ENCODE measurements at regions not wholly inside any gene's neighbourhood (a gene's known extent, or its start where the extent isn't known, plus 50 kb on each side); places are given as distances from the start of the nearest gene placed in this dataset.

DNA sequence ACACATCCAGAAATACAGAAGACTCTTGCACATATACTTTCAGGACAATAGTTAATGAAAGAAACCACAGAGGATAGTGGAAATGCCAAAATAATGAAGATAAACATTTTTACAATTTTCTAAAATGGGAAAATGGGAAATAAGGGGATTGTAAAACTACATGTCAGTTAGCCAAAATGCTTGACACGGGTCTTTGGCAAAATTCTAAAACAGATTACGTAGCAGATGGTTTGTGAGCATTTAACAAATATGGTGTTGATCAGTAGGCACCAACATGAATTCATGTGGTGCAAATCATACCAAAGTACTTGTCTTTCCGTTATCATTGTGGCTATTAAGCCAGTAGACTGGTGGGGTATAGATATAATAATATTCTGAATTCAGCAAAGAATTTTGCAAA lies 348.5 kb upstream of the ROBO1 start:
- H3K4me1 Mint-ChIP-seq (ENCODE audit: low read depth): no peaks in the 10 kb centered on the region
- peaks cover 25% of the 10 kb centered on the region for H3K9me3 Mint-ChIP-seq
- intact Hi-C loops (cut with micrococcal nuclease): no loop called here
- no peak for DNase-seq (ENCODE audit: low spot score)
- no peaks in the 10 kb centered on the region for H3K27me3 Mint-ChIP-seq (ENCODE audit: insufficient read depth)
- no peaks in the 10 kb centered on the region for H3K36me3 Mint-ChIP-seq (ENCODE audit: low read depth)
- no peak overlapping the region for H3K27ac Mint-ChIP-seq
- H3K4me3 Mint-ChIP-seq: no peak overlapping the region

GRCh38 chr3:80114694-80115093 lies 346.9 kb upstream of the ROBO1 start:
- Mint-ChIP-seq H3K4me1 (ENCODE audit: low read depth) (no peaks in the 10 kb centered on the region), H3K36me3 (ENCODE audit: low read depth) (no peaks in the 10 kb centered on the region), H3K4me3 (no peak overlapping the region), H3K9me3 (peaks cover 18% of the 10 kb centered on the region), H3K27me3 (ENCODE audit: insufficient read depth) (no peaks in the 10 kb centered on the region), H3K27ac (no peak overlapping the region)
- no peak for DNase-seq (ENCODE audit: low spot score)
- intact Hi-C loops (cut with micrococcal nuclease): no loop called here

- Mint-ChIP-seq H3K27me3 (ENCODE audit: insufficient read depth) (no peaks in the 10 kb centered on the region), H3K9me3 (peaks cover 15% of the 10 kb centered on the region), H3K4me1 (ENCODE audit: low read depth) (no peaks in the 10 kb centered on the region), H3K36me3 (ENCODE audit: low read depth) (no peaks in the 10 kb centered on the region), H3K27ac (no peak overlapping the region), H3K4me3 (no peak overlapping the region)
- DNase-seq (ENCODE audit: low spot score): no peak
- intact Hi-C loops (cut with micrococcal nuclease): no loop called here
These were observed 345.5 kb upstream of the ROBO1 start for GRCh38 chr3:80113331-80113730.

GRCh38 chr3:80099559-80100066 lies 331.8 kb upstream of the ROBO1 start:
- Mint-ChIP-seq H3K4me3 (no peak overlapping the region), H3K9me3 (peaks cover 17% of the 10 kb centered on the region), H3K27ac (no peak overlapping the region), H3K36me3 (ENCODE audit: low read depth) (no peaks in the 10 kb centered on the region), H3K4me1 (ENCODE audit: low read depth) (no peaks in the 10 kb centered on the region), H3K27me3 (ENCODE audit: insufficient read depth) (no peaks in the 10 kb centered on the region)
- DNase-seq (ENCODE audit: low spot score): no peak
- intact Hi-C loops (cut with micrococcal nuclease): no loop called here

- Mint-ChIP-seq H3K36me3 (ENCODE audit: low read depth) (no peaks in the 10 kb centered on the region), H3K9me3 (peaks cover 12% of the 10 kb centered on the region), H3K27me3 (ENCODE audit: insufficient read depth) (no peaks in the 10 kb centered on the region), H3K4me3 (no peak overlapping the region), H3K27ac (no peak overlapping the region), H3K4me1 (ENCODE audit: low read depth) (no peaks in the 10 kb centered on the region)
- no peak for DNase-seq (ENCODE audit: low spot score)
- intact Hi-C loops (cut with micrococcal nuclease): no loop called here
These were observed 329.9 kb upstream of the ROBO1 start for GRCh38 chr3:80097674-80098073.

DNA sequence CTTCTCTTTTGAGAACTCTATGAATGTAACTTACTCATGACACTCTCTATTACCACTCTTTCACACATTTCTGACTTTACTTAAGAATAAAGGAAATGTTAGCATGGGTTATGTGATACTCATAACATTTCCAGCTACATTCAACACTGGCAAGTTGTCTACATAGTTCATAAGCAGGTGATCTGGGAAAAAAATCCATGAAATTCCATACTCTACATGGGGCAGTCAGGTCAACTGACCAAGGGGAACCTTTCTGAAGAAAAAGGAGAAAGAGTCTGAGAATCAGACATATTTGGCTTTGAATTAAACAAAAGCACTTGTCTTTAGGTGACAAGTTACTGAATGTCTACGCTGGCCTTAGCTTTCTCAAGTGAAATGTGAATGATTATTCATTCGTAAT lies 329.1 kb upstream of the ROBO1 start:
- no peak for DNase-seq (ENCODE audit: low spot score)
- Mint-ChIP-seq H3K4me3 (no peak overlapping the region), H3K4me1 (ENCODE audit: low read depth) (no peaks in the 10 kb centered on the region), H3K27ac (no peak overlapping the region), H3K27me3 (ENCODE audit: insufficient read depth) (no peaks in the 10 kb centered on the region), H3K36me3 (ENCODE audit: low read depth) (no peaks in the 10 kb centered on the region), H3K9me3 (peaks cover 12% of the 10 kb centered on the region)
- intact Hi-C loops (cut with micrococcal nuclease): no loop called here

DNA sequence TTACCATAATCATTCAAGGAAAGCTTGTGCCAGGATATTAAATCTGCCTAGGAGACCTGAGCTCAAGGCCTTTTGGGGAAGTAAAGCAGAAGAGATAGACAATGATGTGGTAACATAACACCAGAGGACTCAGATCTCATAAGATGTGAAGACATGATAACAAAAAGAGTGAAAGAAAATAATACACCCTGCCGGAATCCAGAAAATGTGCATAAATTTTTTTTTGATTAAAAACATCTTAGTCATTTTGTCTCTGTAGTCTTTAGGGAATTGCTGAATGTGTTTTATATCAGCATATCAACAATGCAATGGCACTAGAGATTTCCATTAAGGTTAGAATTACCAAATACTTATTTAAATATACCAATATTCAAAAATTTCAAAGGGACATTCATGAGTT lies 326.8 kb upstream of the ROBO1 start:
- Mint-ChIP-seq H3K27me3 (ENCODE audit: insufficient read depth) (no peaks in the 10 kb centered on the region), H3K4me3 (no peak overlapping the region), H3K9me3 (peaks cover 4% of the 10 kb centered on the region), H3K27ac (no peak overlapping the region), H3K36me3 (ENCODE audit: low read depth) (no peaks in the 10 kb centered on the region), H3K4me1 (ENCODE audit: low read depth) (no peaks in the 10 kb centered on the region)
- DNase-seq (ENCODE audit: low spot score): no peak
- intact Hi-C loops (cut with micrococcal nuclease): no loop called here

DNA sequence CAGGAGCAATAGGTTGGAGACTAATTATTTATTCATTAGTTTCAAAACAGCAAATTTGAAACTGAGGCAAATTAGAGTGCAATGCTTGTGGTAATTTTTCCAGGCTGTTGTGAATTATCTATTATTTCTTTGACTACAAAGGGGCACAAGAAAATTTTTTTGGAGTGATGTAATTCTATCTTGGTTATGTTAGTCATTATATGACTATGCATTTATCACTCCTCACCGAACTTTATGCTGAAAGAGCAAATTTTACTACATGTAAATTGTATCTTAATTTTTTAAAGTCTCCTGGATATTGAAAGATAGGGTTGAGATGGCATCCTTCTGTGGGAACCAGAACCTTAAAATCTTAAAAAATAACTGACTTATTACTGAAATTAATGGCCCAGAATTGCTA lies 320.0 kb upstream of the ROBO1 start:
- no peaks in the 10 kb centered on the region for H3K27me3 Mint-ChIP-seq (ENCODE audit: insufficient read depth)
- no peaks in the 10 kb centered on the region for H3K4me1 Mint-ChIP-seq (ENCODE audit: low read depth)
- H3K27ac Mint-ChIP-seq: no peak overlapping the region
- H3K36me3 Mint-ChIP-seq (ENCODE audit: low read depth): no peaks in the 10 kb centered on the region
- H3K9me3 Mint-ChIP-seq: no peaks in the 10 kb centered on the region
- H3K4me3 Mint-ChIP-seq: no peak overlapping the region
- no peak for DNase-seq (ENCODE audit: low spot score)
- intact Hi-C loops (cut with micrococcal nuclease): no loop called here

DNA sequence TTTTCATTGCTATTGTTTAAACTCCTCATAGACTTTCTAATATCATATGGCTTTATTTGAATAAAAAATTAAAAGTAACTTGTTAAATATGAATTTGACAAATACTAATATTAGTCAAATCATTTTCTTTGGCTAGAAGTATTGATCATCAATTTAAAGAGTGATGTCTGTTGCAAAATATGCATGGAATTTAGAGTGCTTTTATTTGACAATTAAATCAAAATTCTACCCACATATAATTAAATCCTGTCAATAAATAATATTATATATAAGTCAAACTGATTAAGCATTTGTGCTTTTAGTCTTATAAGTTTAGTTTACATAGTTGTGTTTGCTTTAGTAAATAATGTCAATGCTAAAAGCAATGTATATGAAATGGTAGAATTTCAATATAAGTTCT lies 318.6 kb upstream of the ROBO1 start:
- Mint-ChIP-seq H3K9me3 (peaks cover 3% of the 10 kb centered on the region), H3K27ac (no peak overlapping the region), H3K4me3 (no peak overlapping the region), H3K27me3 (ENCODE audit: insufficient read depth) (no peaks in the 10 kb centered on the region), H3K4me1 (ENCODE audit: low read depth) (no peaks in the 10 kb centered on the region), H3K36me3 (ENCODE audit: low read depth) (no peaks in the 10 kb centered on the region)
- intact Hi-C loops (cut with micrococcal nuclease): no loop called here
- no peak for DNase-seq (ENCODE audit: low spot score)

- intact Hi-C loops (cut with micrococcal nuclease): no loop called here
- Mint-ChIP-seq H3K27ac (no peak overlapping the region), H3K4me3 (no peak overlapping the region), H3K36me3 (ENCODE audit: low read depth) (no peaks in the 10 kb centered on the region), H3K9me3 (peaks cover 14% of the 10 kb centered on the region), H3K4me1 (ENCODE audit: low read depth) (no peaks in the 10 kb centered on the region), H3K27me3 (ENCODE audit: insufficient read depth) (no peaks in the 10 kb centered on the region)
- no peak for DNase-seq (ENCODE audit: low spot score)
These were observed 312.1 kb upstream of the ROBO1 start for GRCh38 chr3:80079886-80080285.

- H3K27ac Mint-ChIP-seq: no peak overlapping the region
- H3K9me3 Mint-ChIP-seq: peaks cover 15% of the 10 kb centered on the region
- no peak for DNase-seq (ENCODE audit: low spot score)
- intact Hi-C loops (cut with micrococcal nuclease): no loop called here
- H3K4me1 Mint-ChIP-seq (ENCODE audit: low read depth): no peaks in the 10 kb centered on the region
- no peaks in the 10 kb centered on the region for H3K36me3 Mint-ChIP-seq (ENCODE audit: low read depth)
- H3K27me3 Mint-ChIP-seq (ENCODE audit: insufficient read depth): no peaks in the 10 kb centered on the region
- no peak overlapping the region for H3K4me3 Mint-ChIP-seq
These were observed 300.7 kb upstream of the ROBO1 start for GRCh38 chr3:80068459-80068858.

DNA sequence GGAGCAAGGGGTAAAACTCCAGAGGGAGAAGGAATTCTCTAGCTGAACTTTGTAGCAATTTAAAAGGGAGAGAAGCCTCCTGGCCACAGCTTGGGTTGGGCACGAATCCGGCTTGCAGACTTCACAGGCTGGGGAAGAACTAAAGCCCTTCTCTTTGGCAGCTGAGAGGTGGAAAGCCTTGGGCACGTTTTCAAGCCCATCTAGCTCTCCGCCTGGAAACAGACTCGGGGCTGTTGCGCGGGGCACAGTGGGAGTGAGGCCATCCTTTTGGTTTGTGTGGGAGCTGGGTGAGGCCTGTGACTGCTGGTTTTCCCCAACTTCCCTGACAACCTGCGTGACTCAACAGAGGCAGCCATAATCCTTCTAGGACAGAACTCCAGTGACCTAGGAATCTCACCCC lies 295.7 kb upstream of the ROBO1 start:
- no peak overlapping the region for H3K27ac Mint-ChIP-seq
- H3K27me3 Mint-ChIP-seq (ENCODE audit: insufficient read depth): no peaks in the 10 kb centered on the region
- H3K9me3 Mint-ChIP-seq: peaks cover 18% of the 10 kb centered on the region
- H3K36me3 Mint-ChIP-seq (ENCODE audit: low read depth): no peaks in the 10 kb centered on the region
- DNase-seq (ENCODE audit: low spot score): no peak
- H3K4me3 Mint-ChIP-seq: no peak overlapping the region
- intact Hi-C loops (cut with micrococcal nuclease): no loop called here
- H3K4me1 Mint-ChIP-seq (ENCODE audit: low read depth): no peaks in the 10 kb centered on the region

DNA sequence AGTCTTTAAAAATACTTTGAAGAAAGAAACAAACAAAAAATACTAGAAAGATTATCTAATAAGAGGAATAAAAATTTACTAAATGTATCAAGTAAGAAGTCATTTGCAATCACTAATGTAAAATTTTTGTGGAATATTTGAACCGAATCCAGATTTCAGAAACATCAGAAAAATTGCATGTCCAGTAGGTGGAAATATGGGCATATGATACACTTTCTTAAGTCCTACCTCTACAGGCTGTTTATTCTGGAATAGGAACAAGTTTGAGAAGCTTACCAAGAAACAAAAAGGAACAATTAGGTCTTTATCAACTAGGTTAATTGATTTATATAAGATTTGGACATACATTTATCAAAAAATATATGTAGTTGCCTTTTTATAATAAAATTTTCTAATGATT lies 292.9 kb upstream of the ROBO1 start:
- intact Hi-C loops (cut with micrococcal nuclease): no loop called here
- Mint-ChIP-seq H3K4me1 (ENCODE audit: low read depth) (no peaks in the 10 kb centered on the region), H3K4me3 (no peak overlapping the region), H3K27ac (no peak overlapping the region), H3K27me3 (ENCODE audit: insufficient read depth) (no peaks in the 10 kb centered on the region), H3K9me3 (peaks cover 14% of the 10 kb centered on the region), H3K36me3 (ENCODE audit: low read depth) (no peaks in the 10 kb centered on the region)
- DNase-seq (ENCODE audit: low spot score): no peak

DNA sequence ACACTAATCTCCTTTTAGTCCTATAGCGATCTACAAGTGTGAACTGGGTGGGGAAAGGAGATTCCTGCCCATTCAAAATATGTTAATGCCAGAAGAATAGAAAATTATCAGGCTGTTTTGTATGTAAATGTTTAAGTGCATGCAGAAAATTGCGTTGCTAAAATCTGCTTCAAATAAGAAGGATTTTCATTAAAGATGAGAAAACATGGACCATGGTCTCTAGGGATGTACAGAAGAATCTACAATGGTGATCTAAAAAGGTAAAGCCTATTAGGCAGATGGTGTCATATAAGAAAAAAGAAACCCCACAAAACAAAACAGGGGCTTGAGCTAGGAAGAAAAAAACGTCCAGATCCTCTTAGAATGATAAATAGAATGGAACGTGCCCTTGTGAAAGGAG lies 287.5 kb upstream of the ROBO1 start:
- H3K36me3 Mint-ChIP-seq (ENCODE audit: low read depth): no peaks in the 10 kb centered on the region
- no peaks in the 10 kb centered on the region for H3K27me3 Mint-ChIP-seq (ENCODE audit: insufficient read depth)
- H3K27ac Mint-ChIP-seq: no peak overlapping the region
- peaks cover 23% of the 10 kb centered on the region for H3K9me3 Mint-ChIP-seq
- no peak for DNase-seq (ENCODE audit: low spot score)
- intact Hi-C loops (cut with micrococcal nuclease): no loop called here
- no peak overlapping the region for H3K4me3 Mint-ChIP-seq
- no peaks in the 10 kb centered on the region for H3K4me1 Mint-ChIP-seq (ENCODE audit: low read depth)
